ENCODE measurements at regions not wholly inside any gene's neighbourhood (a gene's known extent, or its start where the extent isn't known, plus 50 kb on each side); places are given as distances from the start of the nearest gene placed in this dataset.

- Histone ChIP-seq H3K9ac (ENCODE audit: low read length) (no peak overlapping the region), H2AFZ (ENCODE audit: low read depth, low read length, severe bottlenecking) (no peak overlapping the region), H3K4me3 (ENCODE audit: insufficient read depth, low read length, poor library complexity, severe bottlenecking) (no peak overlapping the region), H3K36me3 (ENCODE audit: low read length) (no peaks in the 10 kb centered on the region), H3K27ac (ENCODE audit: low read depth, low read length) (no peak overlapping the region), H3K9me3 (ENCODE audit: insufficient read depth, low read length) (no peaks in the 10 kb centered on the region), H3K4me2 (ENCODE audit: low read depth, low read length, poor library complexity, severe bottlenecking) (no peak overlapping the region), H4K20me1 (ENCODE audit: low read depth, low read length) (no peaks in the 10 kb centered on the region), H3K79me2 (ENCODE audit: insufficient read depth, low read length) (no peaks in the 10 kb centered on the region), H3F3A (ENCODE audit: insufficient read depth) (no peaks in the 10 kb centered on the region), H3K9me2 (replicated peaks; ENCODE audit: insufficient read depth, low read length) (no peaks in the 10 kb centered on the region; the same call in 1 of the 2 replicates), H3K27me3 (ENCODE audit: low read length) (no peaks in the 10 kb centered on the region; the same call in 1 of the 2 replicates)
- no peak for TF ChIP-seq CTCF (IDR thresholded peaks at IDR 0.05; ENCODE audit: insufficient read depth, low read length, poor library complexity, severe bottlenecking)
- no peak for TF ChIP-seq EZH2phosphoT487 (conservative IDR thresholded peaks at IDR 0.05; ENCODE audit: low read length)
Measured at GRCh38 chr3:17979252-17979651, 236.8 kb upstream of the TBC1D5 start.

GRCh38 chr3:17974206-17974841, 231.9 kb upstream of the TBC1D5 start:
- Histone ChIP-seq H3K9me2 (replicated peaks; ENCODE audit: insufficient read depth, low read length) (no peaks in the 10 kb centered on the region), H3K27me3 (ENCODE audit: low read length) (no peaks in the 10 kb centered on the region), H3K9ac (ENCODE audit: low read length) (no peak overlapping the region), H3K9me3 (ENCODE audit: insufficient read depth, low read length) (no peaks in the 10 kb centered on the region), H3K27ac (ENCODE audit: low read depth, low read length) (no peak overlapping the region), H3F3A (ENCODE audit: insufficient read depth) (no peaks in the 10 kb centered on the region), H3K4me3 (ENCODE audit: insufficient read depth, low read length, poor library complexity, severe bottlenecking) (no peak overlapping the region), H3K79me2 (ENCODE audit: insufficient read depth, low read length) (no peaks in the 10 kb centered on the region), H3K4me2 (ENCODE audit: low read depth, low read length, poor library complexity, severe bottlenecking) (no peak overlapping the region), H2AFZ (ENCODE audit: low read depth, low read length, severe bottlenecking) (no peak overlapping the region), H4K20me1 (ENCODE audit: low read depth, low read length) (no peaks in the 10 kb centered on the region), H3K36me3 (ENCODE audit: low read length) (no peaks in the 10 kb centered on the region)
- TF ChIP-seq CTCF (IDR thresholded peaks at IDR 0.05; ENCODE audit: insufficient read depth, low read length, poor library complexity, severe bottlenecking): no peak

GRCh38 chr3:17972959-17973906, 230.8 kb upstream of the TBC1D5 start:
- Histone ChIP-seq H3K36me3 (ENCODE audit: low read length) (no peaks in the 10 kb centered on the region), H3K4me3 (ENCODE audit: insufficient read depth, low read length, poor library complexity, severe bottlenecking) (no peak overlapping the region), H3K4me2 (ENCODE audit: low read depth, low read length, poor library complexity, severe bottlenecking) (no peak overlapping the region), H3K9ac (ENCODE audit: low read length) (no peak overlapping the region), H3K27ac (ENCODE audit: low read depth, low read length) (no peak overlapping the region), H2AFZ (ENCODE audit: low read depth, low read length, severe bottlenecking) (no peak overlapping the region), H3K9me3 (ENCODE audit: insufficient read depth, low read length) (no peaks in the 10 kb centered on the region), H3K79me2 (ENCODE audit: insufficient read depth, low read length) (no peaks in the 10 kb centered on the region), H3F3A (ENCODE audit: insufficient read depth) (no peaks in the 10 kb centered on the region), H3K27me3 (ENCODE audit: low read length) (no peaks in the 10 kb centered on the region), H4K20me1 (ENCODE audit: low read depth, low read length) (no peaks in the 10 kb centered on the region), H3K9me2 (replicated peaks; ENCODE audit: insufficient read depth, low read length) (no peaks in the 10 kb centered on the region)
- TF ChIP-seq EZH2phosphoT487 (conservative IDR thresholded peaks at IDR 0.05; ENCODE audit: low read length): no peak
- no peak for TF ChIP-seq CTCF (IDR thresholded peaks at IDR 0.05; ENCODE audit: insufficient read depth, low read length, poor library complexity, severe bottlenecking)

Data from SU-DHL-6 (cell line).